HCT116 (cell line): ENCODE measurements at regions not wholly inside any gene's neighbourhood (a gene's known extent, or its start where the extent isn't known, plus 50 kb on each side); places are given as distances from the start of the nearest gene placed in this dataset.

Experiments used
- ATAC-seq: fragments of 200-7000 bp; cut with Tn5 transposase; 2 replicates; pipeline ENCODE4 v1.9.1; 2020; ENCODE audit warnings: mild to moderate bottlenecking, moderate library complexity
- BruUV-seq: library from RNA; stranded (reverse); fragments of 400-500 nt; replicated peaks from 2 replicates; lab custom pipeline; 2021; lab: Mats Ljungman, UMichigan
- CTCF ChIA-PET: fragments of 300-600 bp; sonication (Branson Sonifier 250); formaldehyde crosslinking; loops from one replicate; lab custom pipeline; 2021; ENCODE audit warnings: antibody characterized with exemption; lab: Charles Lee
- POLR2A ChIA-PET: fragments of 300-600, 350-600 bp; sonication (Branson Sonifier 250); formaldehyde crosslinking; loops from one replicate; lab custom pipeline; 2021; ENCODE audit warnings: antibody characterized with exemption; lab: Charles Lee
- RAD21 ChIA-PET, 2 experiments: fragments of 300-600 bp; sonication (Branson Sonifier 250); formaldehyde crosslinking; loops; one replicate each; lab custom pipeline; 2023; ENCODE audit warnings: low total read pairs in 2 of 2; ENCODE audit not compliant: uncharacterized antibody in 2 of 2, unreplicated experiment in 2 of 2, low non-redundant PET in 1 of 2; lab: Charles Lee
- DNase-seq: peaks from one replicate; pipeline ENCODE4 v3.0.0-alpha.2; 2010; ENCODE audit warnings: low read depth, low spot score
- H2AFZ ChIP-seq: fragments of 200-600 bp; shearing (Covaris generic), sonication (generic); 2 replicates; pipeline ENCODE4 v1.6.1; 2017; ENCODE audit warnings: low read depth, mixed run types, mixed read lengths, antibody characterized with exemption, low read length; ENCODE audit not compliant: poor library complexity, severe bottlenecking
- H3K27ac ChIP-seq: 2 replicates; pipeline ENCODE4 v1.5.1; 2012; ENCODE audit warnings: low read depth, low read length
- H3K27me3 ChIP-seq: fragments of 200-600 bp; sonication (generic); 2 replicates; pipeline ENCODE4 v1.6.1; 2016; ENCODE audit warnings: mixed run types, low read length, mixed read lengths; ENCODE audit not compliant: insufficient read depth
- H3K36me3 ChIP-seq, 2 experiments: fragments of 200-500 bp in 1 of 2; fragments of 200-600 bp in 1 of 2; sonication (Bioruptor generic) in 1 of 2; sonication (generic) in 1 of 2; 2 replicates each; pipeline versions ENCODE4 v1.5.1 to v1.6.1; 2014 to 2016; ENCODE audit warnings: low read length in 2 of 2, inconsistent platforms in 1 of 2, mixed read lengths in 1 of 2, mixed run types in 1 of 2; ENCODE audit not compliant: insufficient read depth in 2 of 2, control insufficient read depth in 1 of 2
- H3K4me1 ChIP-seq, 2 experiments: fragments of 200-600 bp in 1 of 2; sonication (generic) in 1 of 2; 2 replicates each; pipeline versions ENCODE4 v1.5.1 to v1.6.1; 2012 to 2017; ENCODE audit warnings: low read length in 2 of 2, inconsistent platforms in 1 of 2, mild to moderate bottlenecking in 1 of 2, mixed read lengths in 1 of 2, mixed run types in 1 of 2, moderate library complexity in 1 of 2; ENCODE audit not compliant: insufficient read depth in 2 of 2, control insufficient read depth in 1 of 2
- H3K4me2 ChIP-seq: fragments of 200-600 bp; sonication (generic); 2 replicates; pipeline ENCODE4 v1.6.1; 2017; ENCODE audit warnings: mixed run types, low read length, mixed read lengths
- H3K4me3 ChIP-seq, 2 experiments: fragments of 200-600 bp in 1 of 2; sonication (generic) in 1 of 2; replicated peaks in 1 of 2; 2 replicates each; pipeline ENCODE4 v1.5.1; 2011 to 2016; ENCODE audit warnings: low read length in 2 of 2, control low read depth in 1 of 2, low read depth in 1 of 2, mild to moderate bottlenecking in 1 of 2, mixed read lengths in 1 of 2, mixed run types in 1 of 2
- H3K79me2 ChIP-seq: fragments of 200-600 bp; sonication (generic); 2 replicates; pipeline ENCODE4 v1.6.1; 2017; ENCODE audit warnings: mild to moderate bottlenecking, mixed run types, low read length, moderate library complexity, mixed read lengths; ENCODE audit not compliant: insufficient read depth
- H3K9ac ChIP-seq: fragments of 200-600 bp; sonication (generic); 2 replicates; pipeline ENCODE4 v1.6.1; 2016; ENCODE audit warnings: low read length, mixed read lengths
- H3K9me2 ChIP-seq: fragments of 200-600 bp; sonication (generic), shearing (Covaris generic); 2 replicates; pipeline ENCODE4 v1.6.1; 2017; ENCODE audit warnings: mixed run types, mild to moderate bottlenecking, moderate library complexity; ENCODE audit not compliant: insufficient read depth
- H3K9me3 ChIP-seq, 2 experiments: fragments of 200-500 bp in 1 of 2; fragments of 200-600 bp in 1 of 2; sonication (Bioruptor generic) in 1 of 2; sonication (generic) in 1 of 2; 2 replicates each; pipeline ENCODE4 v1.6.1; 2014 to 2017; ENCODE audit warnings: low read length in 2 of 2, mixed read lengths in 2 of 2, inconsistent platforms in 1 of 2, low read depth in 1 of 2, mild to moderate bottlenecking in 1 of 2, mixed run types in 1 of 2, moderate library complexity in 1 of 2; ENCODE audit not compliant: control insufficient read depth in 1 of 2, insufficient read depth in 1 of 2
- H4K20me1 ChIP-seq: fragments of 200-600 bp; sonication (generic), shearing (Covaris generic); 2 replicates; pipeline ENCODE4 v1.6.1; 2017; ENCODE audit warnings: mixed run types, mild to moderate bottlenecking, moderate library complexity; ENCODE audit not compliant: insufficient read depth
- CBX3 ChIP-seq: IDR thresholded peaks from 2 replicates; pipeline ENCODE4 v1.6.1; 2012; ENCODE audit warnings: low read depth
- CEBPB ChIP-seq: IDR thresholded peaks from 2 replicates; pipeline ENCODE4 v1.6.1; 2012; ENCODE audit warnings: low read depth
- EGR1 ChIP-seq: IDR thresholded peaks from 2 replicates; pipeline ENCODE4 v1.6.1; 2012; ENCODE audit warnings: low read depth
- ELF1 ChIP-seq: IDR thresholded peaks from 2 replicates; pipeline ENCODE4 v1.6.1; 2012; ENCODE audit warnings: low read depth, borderline replicate concordance
- EZH2phosphoT487 ChIP-seq: fragments of 200-600 bp; IDR thresholded peaks from 2 replicates; pipeline ENCODE4 v1.6.1; 2018; ENCODE audit warnings: antibody characterized with exemption, borderline replicate concordance
- FOSL1 ChIP-seq: IDR thresholded peaks from 2 replicates; pipeline ENCODE4 v1.6.1; 2012; ENCODE audit warnings: low read depth
- JUND ChIP-seq: IDR thresholded peaks from 2 replicates; pipeline ENCODE4 v1.6.1; 2012
- POLR2A ChIP-seq: IDR thresholded peaks from 2 replicates; pipeline ENCODE4 v1.7.0; 2011; ENCODE audit warnings: borderline replicate concordance; ENCODE audit not compliant: insufficient read depth, insufficient read length; ENCODE audit errors: extremely low read depth
- RAD21 ChIP-seq: IDR thresholded peaks from 2 replicates; pipeline ENCODE4 v1.6.1; 2012; ENCODE audit warnings: low read depth, mild to moderate bottlenecking
- SIN3A ChIP-seq: IDR thresholded peaks from 2 replicates; pipeline ENCODE4 v1.6.1; 2012; ENCODE audit warnings: low read depth
- SP1 ChIP-seq: IDR thresholded peaks from 2 replicates; pipeline ENCODE4 v1.6.1; 2012; ENCODE audit warnings: low read depth
- SRF ChIP-seq: IDR thresholded peaks from 2 replicates; pipeline ENCODE4 v1.6.1; 2012; ENCODE audit warnings: low read depth
- TCF7L2 ChIP-seq: IDR thresholded peaks from 2 replicates; pipeline ENCODE4 v1.7.0; 2011; ENCODE audit warnings: borderline replicate concordance, inconsistent platforms; ENCODE audit not compliant: insufficient read depth, insufficient read length; ENCODE audit errors: extremely low read depth
- YY1 ChIP-seq: IDR thresholded peaks from 2 replicates; pipeline ENCODE4 v1.6.1; 2011; ENCODE audit warnings: low read length, low read depth, moderate library complexity, mild to moderate bottlenecking; ENCODE audit not compliant: insufficient replicate concordance; ENCODE audit errors: extremely low read depth
- intact Hi-C: fragments of 100-400 bp; cut with micrococcal nuclease; formaldehyde crosslinking; loops from 2 replicates; pipeline ENCODE4 v1.10.0; 2022
- TF ChIP-seq, protein P1 (sequence below), 3 experiments: fragments of 200-600 bp in 1 of 3; sonication (generic) in 1 of 3; IDR thresholded peaks in 2 of 3; conservative IDR thresholded peaks in 1 of 3; 2 replicates each; pipeline ENCODE4 v1.5.1; 2012 to 2017; ENCODE audit warnings: low read depth in 2 of 3, low read length in 2 of 3, antibody characterized with exemption in 1 of 3, borderline replicate concordance in 1 of 3, control low read depth in 1 of 3, mild to moderate bottlenecking in 1 of 3, mixed read lengths in 1 of 3, mixed run types in 1 of 3, moderate library complexity in 1 of 3; ENCODE audit not compliant: insufficient read depth in 1 of 3
- TF ChIP-seq, protein P2 (sequence below): IDR thresholded peaks from 2 replicates; pipeline ENCODE4 v1.6.1; 2011; ENCODE audit warnings: mild to moderate bottlenecking, low read length, moderate library complexity; ENCODE audit not compliant: insufficient replicate concordance; ENCODE audit errors: extremely low read depth
- TF ChIP-seq, protein P3 (sequence below): IDR thresholded peaks from 2 replicates; pipeline ENCODE4 v1.6.1; 2012; ENCODE audit warnings: low read depth
- TF ChIP-seq, protein P4 (sequence below): IDR thresholded peaks from 2 replicates; pipeline ENCODE4 v1.6.1; 2012

DNA sequence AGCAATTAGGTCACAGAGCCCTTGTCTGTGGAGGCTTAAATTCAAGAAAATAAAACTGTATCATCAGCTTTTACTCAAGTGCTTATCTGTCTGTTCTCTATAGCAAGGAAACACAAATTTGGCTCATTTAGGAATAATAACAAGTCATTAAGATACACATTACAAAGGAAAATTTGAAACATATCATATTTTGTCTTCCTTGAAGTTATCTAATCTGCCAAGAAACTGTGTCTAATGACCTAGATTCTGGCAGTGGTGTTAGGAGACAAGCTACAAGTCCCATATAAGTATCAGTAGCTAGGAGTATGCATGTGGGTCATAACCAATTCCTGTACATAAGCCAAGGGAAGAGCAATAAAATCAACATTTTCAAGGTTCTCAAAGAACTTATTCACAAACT lies 108.2 kb upstream of the SETMAR start:
- DNase-seq = no peak
- Histone ChIP-seq H3K9ac (no peak overlapping the region), H3K9me2 (no peaks in the 10 kb centered on the region), H3K27ac (no peak overlapping the region), H3K9me3 (no peaks in the 10 kb centered on the region), H2AFZ (no peak overlapping the region), H3K4me3 (no peak overlapping the region), H4K20me1 (no peaks in the 10 kb centered on the region), H3K36me3 (no peaks in the 10 kb centered on the region), H3K4me2 (no peak overlapping the region), H3K27me3 (no peaks in the 10 kb centered on the region), H3K4me1 (no peaks in the 10 kb centered on the region), H3K79me2 (no peaks in the 10 kb centered on the region)
- no TSS peak for BruUV-seq
- ChIA-PET CTCF (no interaction called here), RAD21 (no interaction called here), POLR2A (no interaction called here)
- no peak for ATAC-seq
- intact Hi-C loops = no loop called here
- TF ChIP-seq EZH2phosphoT487 (no peak), YY1 (no peak), TCF7L2 (no peak), ELF1 (no peak), SRF (no peak), JUND (no peak), SIN3A (no peak), CEBPB (no peak), POLR2A (no peak), FOSL1 (no peak), SP1 (no peak), EGR1 (no peak), RAD21 (no peak), CBX3 (no peak)
- TF ChIP-seq, protein P1, sequence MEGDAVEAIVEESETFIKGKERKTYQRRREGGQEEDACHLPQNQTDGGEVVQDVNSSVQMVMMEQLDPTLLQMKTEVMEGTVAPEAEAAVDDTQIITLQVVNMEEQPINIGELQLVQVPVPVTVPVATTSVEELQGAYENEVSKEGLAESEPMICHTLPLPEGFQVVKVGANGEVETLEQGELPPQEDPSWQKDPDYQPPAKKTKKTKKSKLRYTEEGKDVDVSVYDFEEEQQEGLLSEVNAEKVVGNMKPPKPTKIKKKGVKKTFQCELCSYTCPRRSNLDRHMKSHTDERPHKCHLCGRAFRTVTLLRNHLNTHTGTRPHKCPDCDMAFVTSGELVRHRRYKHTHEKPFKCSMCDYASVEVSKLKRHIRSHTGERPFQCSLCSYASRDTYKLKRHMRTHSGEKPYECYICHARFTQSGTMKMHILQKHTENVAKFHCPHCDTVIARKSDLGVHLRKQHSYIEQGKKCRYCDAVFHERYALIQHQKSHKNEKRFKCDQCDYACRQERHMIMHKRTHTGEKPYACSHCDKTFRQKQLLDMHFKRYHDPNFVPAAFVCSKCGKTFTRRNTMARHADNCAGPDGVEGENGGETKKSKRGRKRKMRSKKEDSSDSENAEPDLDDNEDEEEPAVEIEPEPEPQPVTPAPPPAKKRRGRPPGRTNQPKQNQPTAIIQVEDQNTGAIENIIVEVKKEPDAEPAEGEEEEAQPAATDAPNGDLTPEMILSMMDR (IDR thresholded peaks at IDR 0.05 in 2 of 3, conservative IDR thresholded peaks at IDR 0.05 in 1 of 3; ENCODE audit: borderline replicate concordance in 1 of 3, insufficient read depth in 1 of 3, low read depth in 2 of 3, low read length in 2 of 3) = no peak
- TF ChIP-seq, protein P2, sequence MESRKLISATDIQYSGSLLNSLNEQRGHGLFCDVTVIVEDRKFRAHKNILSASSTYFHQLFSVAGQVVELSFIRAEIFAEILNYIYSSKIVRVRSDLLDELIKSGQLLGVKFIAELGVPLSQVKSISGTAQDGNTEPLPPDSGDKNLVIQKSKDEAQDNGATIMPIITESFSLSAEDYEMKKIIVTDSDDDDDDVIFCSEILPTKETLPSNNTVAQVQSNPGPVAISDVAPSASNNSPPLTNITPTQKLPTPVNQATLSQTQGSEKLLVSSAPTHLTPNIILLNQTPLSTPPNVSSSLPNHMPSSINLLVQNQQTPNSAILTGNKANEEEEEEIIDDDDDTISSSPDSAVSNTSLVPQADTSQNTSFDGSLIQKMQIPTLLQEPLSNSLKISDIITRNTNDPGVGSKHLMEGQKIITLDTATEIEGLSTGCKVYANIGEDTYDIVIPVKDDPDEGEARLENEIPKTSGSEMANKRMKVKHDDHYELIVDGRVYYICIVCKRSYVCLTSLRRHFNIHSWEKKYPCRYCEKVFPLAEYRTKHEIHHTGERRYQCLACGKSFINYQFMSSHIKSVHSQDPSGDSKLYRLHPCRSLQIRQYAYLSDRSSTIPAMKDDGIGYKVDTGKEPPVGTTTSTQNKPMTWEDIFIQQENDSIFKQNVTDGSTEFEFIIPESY = no peak
- TF ChIP-seq, protein P3, sequence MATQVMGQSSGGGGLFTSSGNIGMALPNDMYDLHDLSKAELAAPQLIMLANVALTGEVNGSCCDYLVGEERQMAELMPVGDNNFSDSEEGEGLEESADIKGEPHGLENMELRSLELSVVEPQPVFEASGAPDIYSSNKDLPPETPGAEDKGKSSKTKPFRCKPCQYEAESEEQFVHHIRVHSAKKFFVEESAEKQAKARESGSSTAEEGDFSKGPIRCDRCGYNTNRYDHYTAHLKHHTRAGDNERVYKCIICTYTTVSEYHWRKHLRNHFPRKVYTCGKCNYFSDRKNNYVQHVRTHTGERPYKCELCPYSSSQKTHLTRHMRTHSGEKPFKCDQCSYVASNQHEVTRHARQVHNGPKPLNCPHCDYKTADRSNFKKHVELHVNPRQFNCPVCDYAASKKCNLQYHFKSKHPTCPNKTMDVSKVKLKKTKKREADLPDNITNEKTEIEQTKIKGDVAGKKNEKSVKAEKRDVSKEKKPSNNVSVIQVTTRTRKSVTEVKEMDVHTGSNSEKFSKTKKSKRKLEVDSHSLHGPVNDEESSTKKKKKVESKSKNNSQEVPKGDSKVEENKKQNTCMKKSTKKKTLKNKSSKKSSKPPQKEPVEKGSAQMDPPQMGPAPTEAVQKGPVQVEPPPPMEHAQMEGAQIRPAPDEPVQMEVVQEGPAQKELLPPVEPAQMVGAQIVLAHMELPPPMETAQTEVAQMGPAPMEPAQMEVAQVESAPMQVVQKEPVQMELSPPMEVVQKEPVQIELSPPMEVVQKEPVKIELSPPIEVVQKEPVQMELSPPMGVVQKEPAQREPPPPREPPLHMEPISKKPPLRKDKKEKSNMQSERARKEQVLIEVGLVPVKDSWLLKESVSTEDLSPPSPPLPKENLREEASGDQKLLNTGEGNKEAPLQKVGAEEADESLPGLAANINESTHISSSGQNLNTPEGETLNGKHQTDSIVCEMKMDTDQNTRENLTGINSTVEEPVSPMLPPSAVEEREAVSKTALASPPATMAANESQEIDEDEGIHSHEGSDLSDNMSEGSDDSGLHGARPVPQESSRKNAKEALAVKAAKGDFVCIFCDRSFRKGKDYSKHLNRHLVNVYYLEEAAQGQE = no peak
- TF ChIP-seq, protein P4, sequence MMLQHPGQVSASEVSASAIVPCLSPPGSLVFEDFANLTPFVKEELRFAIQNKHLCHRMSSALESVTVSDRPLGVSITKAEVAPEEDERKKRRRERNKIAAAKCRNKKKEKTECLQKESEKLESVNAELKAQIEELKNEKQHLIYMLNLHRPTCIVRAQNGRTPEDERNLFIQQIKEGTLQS = no peak
